ENCODE measurements at regions not wholly inside any gene's neighbourhood (a gene's known extent, or its start where the extent isn't known, plus 50 kb on each side); places are given as distances from the start of the nearest gene placed in this dataset.

- Histone ChIP-seq H2AFZ (ENCODE audit: insufficient read depth, low read depth, low read length, poor library complexity, severe bottlenecking) (no peak overlapping the region), H3K4me2 (replicated peaks; ENCODE audit: low read depth, low read length, poor library complexity, severe bottlenecking) (no peak overlapping the region), H3K36me3 (replicated peaks in 1 of 2; ENCODE audit: control extremely low read depth in 1 of 2, control insufficient read depth in 1 of 2, extremely low read depth in 1 of 2, insufficient read depth in 2 of 2, low read length in 1 of 2) (no peaks in the 10 kb centered on the region), H4K20me1 (ENCODE audit: control insufficient read depth, insufficient read depth, low read length, poor library complexity, severe bottlenecking) (no peaks in the 10 kb centered on the region), H3K27ac (ENCODE audit: low read length in 2 of 2) (no peak overlapping the region), H3K4me3 (ENCODE audit: control extremely low read depth in 1 of 5, extremely low read depth in 1 of 5, insufficient read depth in 1 of 5, low read depth in 2 of 5, low read length in 4 of 5) (no peak overlapping the region), H3K4me1 (ENCODE audit: control insufficient read depth in 2 of 2, insufficient read depth in 2 of 2, low read length in 2 of 2) (no peaks in the 10 kb centered on the region), H3K27me3 (replicated peaks in 1 of 4; ENCODE audit: control extremely low read depth in 1 of 4, control insufficient read depth in 3 of 4, insufficient read depth in 4 of 4, low read length in 3 of 4) (peaks cover 0 to 34% (median 9%) of the 10 kb centered on the region in 4 experiments), H3K9ac (ENCODE audit: low read length) (no peak overlapping the region), H3K9me3 (ENCODE audit: control extremely low read depth in 1 of 3, control insufficient read depth in 2 of 3, insufficient read depth in 1 of 3, low read length in 2 of 3) (peaks cover 0 to 2% (median 0%) of the 10 kb centered on the region in 3 donors), H3K79me2 (ENCODE audit: control insufficient read depth, insufficient read depth, low read length) (no peaks in the 10 kb centered on the region)
- POLR2A ChIA-PET: no interaction called here
- CTCF ChIA-PET: no interaction called here
- 79% methylated on average over 9 of the region's 11 CpGs for WGBS (ENCODE audit: insufficient coverage)
- Mint-ChIP-seq H3K9me3 (ENCODE audit: insufficient read depth) (no peaks in the 10 kb centered on the region), H3K27me3 (peaks cover 66% of the 10 kb centered on the region), H3K27ac (no peak overlapping the region), H3K4me3 (no peak overlapping the region), H3K4me1 (no peaks in the 10 kb centered on the region)
- TF ChIP-seq EZH2 (IDR thresholded peaks at IDR 0.05; ENCODE audit: borderline replicate concordance, insufficient read depth, low read depth, low read length, poor library complexity, severe bottlenecking) (no peak), CTCF (IDR thresholded peaks at IDR 0.05) (no peak)
- no peak for ATAC-seq (ENCODE audit: low read depth)
- intact Hi-C loops (cut with micrococcal nuclease): no loop called here
- no peak for DNase-seq
Measured at GRCh38 chr10:79005126-79005810, 63.5 kb upstream of the ZMIZ1 start.

DNA sequence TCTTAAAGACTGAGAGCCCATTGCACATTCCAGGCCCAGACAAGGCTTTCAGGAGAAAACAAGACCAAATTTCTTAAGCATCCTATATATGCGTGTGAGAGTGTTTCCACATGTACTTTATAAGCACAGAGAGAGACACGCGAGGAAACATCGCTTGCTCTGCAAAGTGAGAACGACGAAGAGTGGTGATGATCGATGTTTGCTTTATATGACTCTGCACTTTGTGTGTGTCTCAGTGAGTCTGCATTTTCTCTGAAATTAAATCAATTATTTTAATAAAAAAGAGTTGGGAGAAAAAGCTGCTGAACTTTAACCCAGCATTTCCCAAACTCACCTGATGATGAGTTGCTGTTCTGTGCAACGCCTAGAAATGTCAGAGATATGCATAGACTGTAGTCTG, 61.7 kb upstream of the ZMIZ1 start:
- H4K20me1 ChIP-seq (ENCODE audit: control insufficient read depth, insufficient read depth, low read length, poor library complexity, severe bottlenecking): no peaks in the 10 kb centered on the region
- no peak for TF ChIP-seq CTCF (IDR thresholded peaks at IDR 0.05)
- TF ChIP-seq EZH2 (IDR thresholded peaks at IDR 0.05; ENCODE audit: borderline replicate concordance, insufficient read depth, low read depth, low read length, poor library complexity, severe bottlenecking): no peak
- DNase-seq (no peak), ATAC-seq (ENCODE audit: low read depth) (no peak)
- no peak overlapping the region for H3K27ac ChIP-seq (ENCODE audit: low read length in 2 of 2)
- WGBS (ENCODE audit: insufficient coverage): no CpG with 5 or more reads among the region's 8 CpGs
- H3K27ac Mint-ChIP-seq: no peak overlapping the region
- no peak overlapping the region for H2AFZ ChIP-seq (ENCODE audit: insufficient read depth, low read depth, low read length, poor library complexity, severe bottlenecking)
- H3K4me2 ChIP-seq (replicated peaks; ENCODE audit: low read depth, low read length, poor library complexity, severe bottlenecking): no peak overlapping the region
- peaks cover 64% of the 10 kb centered on the region for H3K27me3 Mint-ChIP-seq
- peaks cover 0 to 2% (median 0%) of the 10 kb centered on the region in 3 donors for H3K9me3 ChIP-seq (ENCODE audit: control extremely low read depth in 1 of 3, control insufficient read depth in 2 of 3, insufficient read depth in 1 of 3, low read length in 2 of 3)
- no peaks in the 10 kb centered on the region for H3K9me3 Mint-ChIP-seq (ENCODE audit: insufficient read depth)
- CTCF ChIA-PET: no interaction called here
- intact Hi-C loops (cut with micrococcal nuclease): no loop called here
- no peaks in the 10 kb centered on the region for H3K79me2 ChIP-seq (ENCODE audit: control insufficient read depth, insufficient read depth, low read length)
- no peaks in the 10 kb centered on the region for H3K4me1 Mint-ChIP-seq
- no peaks in the 10 kb centered on the region for H3K4me1 ChIP-seq (ENCODE audit: control insufficient read depth in 2 of 2, insufficient read depth in 2 of 2, low read length in 2 of 2)
- H3K27me3 ChIP-seq (replicated peaks in 1 of 4; ENCODE audit: control extremely low read depth in 1 of 4, control insufficient read depth in 3 of 4, insufficient read depth in 4 of 4, low read length in 3 of 4): peaks cover 0 to 24% (median 7%) of the 10 kb centered on the region in 4 experiments
- H3K4me3 ChIP-seq (ENCODE audit: control extremely low read depth in 1 of 5, extremely low read depth in 1 of 5, insufficient read depth in 1 of 5, low read depth in 2 of 5, low read length in 4 of 5): no peak overlapping the region
- no peaks in the 10 kb centered on the region for H3K36me3 ChIP-seq (replicated peaks in 1 of 2; ENCODE audit: control extremely low read depth in 1 of 2, control insufficient read depth in 1 of 2, extremely low read depth in 1 of 2, insufficient read depth in 2 of 2, low read length in 1 of 2)
- H3K4me3 Mint-ChIP-seq: no peak overlapping the region
- no peak overlapping the region for H3K9ac ChIP-seq (ENCODE audit: low read length)
- POLR2A ChIA-PET: no interaction called here
